Karpas-422 (cell line): ENCODE measurements at regions not wholly inside any gene's neighbourhood (a gene's known extent, or its start where the extent isn't known, plus 50 kb on each side); places are given as distances from the start of the nearest gene placed in this dataset.
A peak's percentile ranks its signal among the peaks of the same experiment; 100 is the strongest.

ENCODE experiments used
- DNase-seq: peaks from one replicate; pipeline ENCODE4 v3.0.0-alpha.2; 2015
- H2AFZ ChIP-seq: fragments of 200-600 bp; sonication (generic); 2 replicates; pipeline ENCODE4 v1.6.1; 2014; ENCODE audit warnings: antibody characterized with exemption, low read length, mixed read lengths
- H3K27ac ChIP-seq: fragments of 200-600 bp; sonication (generic); 2 replicates; pipeline ENCODE4 v1.5.1; 2014; ENCODE audit warnings: mild to moderate bottlenecking, low read length, moderate library complexity
- H3K27me3 ChIP-seq: fragments of 200-600 bp; sonication (generic); 2 replicates; pipeline ENCODE4 v1.6.1; 2014; ENCODE audit warnings: low read length, mixed read lengths
- H3K36me3 ChIP-seq: fragments of 200-600 bp; sonication (generic); 2 replicates; pipeline ENCODE4 v1.6.1; 2014; ENCODE audit warnings: low read length, mixed read lengths; ENCODE audit not compliant: insufficient read depth
- H3K4me1 ChIP-seq: fragments of 200-600 bp; sonication (generic); 2 replicates; pipeline ENCODE4 v1.6.1; 2014; ENCODE audit warnings: mild to moderate bottlenecking, low read length, mixed read lengths
- H3K4me2 ChIP-seq: fragments of 200-600 bp; sonication (generic); 2 replicates; pipeline ENCODE4 v1.6.1; 2014; ENCODE audit warnings: low read length, low read depth, mild to moderate bottlenecking; ENCODE audit not compliant: poor library complexity, severe bottlenecking
- H3K4me3 ChIP-seq: fragments of 200-600 bp; sonication (generic); 2 replicates; pipeline ENCODE4 v1.5.1; 2014; ENCODE audit warnings: mild to moderate bottlenecking, antibody characterized with exemption, low read length, mixed read lengths
- H3K79me2 ChIP-seq: fragments of 200-600 bp; sonication (generic); 2 replicates; pipeline ENCODE4 v1.6.1; 2014; ENCODE audit warnings: mild to moderate bottlenecking, low read length, mixed read lengths
- H3K9ac ChIP-seq: fragments of 200-600 bp; sonication (generic); 2 replicates; pipeline ENCODE4 v1.6.0; 2014; ENCODE audit warnings: low read length
- H3K9me2 ChIP-seq: fragments of 200-600 bp; sonication (generic), shearing (Covaris generic); replicated peaks from 2 replicates; pipeline ENCODE4 v1.6.0; 2014; ENCODE audit warnings: mild to moderate bottlenecking, low read length, moderate library complexity; ENCODE audit not compliant: insufficient read depth
- H3K9me3 ChIP-seq: fragments of 300-700, 200-600 bp; sonication (generic); 2 replicates; pipeline ENCODE4 v1.6.1; 2014; ENCODE audit warnings: low read length, mixed read lengths
- H4K20me1 ChIP-seq: fragments of 200-600 bp; sonication (generic); 2 replicates; pipeline ENCODE4 v1.6.1; 2014; ENCODE audit warnings: mild to moderate bottlenecking, antibody characterized with exemption, low read length, low read depth; ENCODE audit not compliant: insufficient read depth

DNA sequence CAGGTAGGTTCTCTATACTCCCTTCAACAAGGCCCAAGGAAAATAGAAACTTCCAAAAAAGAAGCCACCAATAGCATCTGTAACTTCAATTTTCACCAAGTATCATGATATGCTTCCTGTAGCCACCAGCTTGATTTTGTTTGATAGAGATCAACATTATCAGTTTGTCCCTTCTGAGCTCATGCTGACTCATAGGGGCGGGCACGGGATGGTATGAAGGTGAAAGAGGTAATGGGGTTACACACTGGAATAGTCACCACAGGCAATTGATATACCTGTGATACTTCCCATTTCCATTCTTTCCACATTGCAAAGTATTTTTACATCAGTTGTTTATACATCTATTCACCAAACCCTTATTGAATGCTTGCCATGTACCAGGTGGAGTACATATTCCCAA, 134.1 kb downstream of the KCNA5 start:
- Histone ChIP-seq H3K9ac (no peak overlapping the region), H3K4me1 (no peaks in the 10 kb centered on the region), H3K36me3 (no peaks in the 10 kb centered on the region), H3K27ac (no peak overlapping the region), H3K9me2 (no peaks in the 10 kb centered on the region), H3K79me2 (no peaks in the 10 kb centered on the region), H3K9me3 (no peaks in the 10 kb centered on the region), H3K4me3 (no peak overlapping the region), H3K4me2 (no peak overlapping the region), H4K20me1 (no peaks in the 10 kb centered on the region), H2AFZ (no peak overlapping the region), H3K27me3 (no peaks in the 10 kb centered on the region)
- DNase-seq = no peak

DNA sequence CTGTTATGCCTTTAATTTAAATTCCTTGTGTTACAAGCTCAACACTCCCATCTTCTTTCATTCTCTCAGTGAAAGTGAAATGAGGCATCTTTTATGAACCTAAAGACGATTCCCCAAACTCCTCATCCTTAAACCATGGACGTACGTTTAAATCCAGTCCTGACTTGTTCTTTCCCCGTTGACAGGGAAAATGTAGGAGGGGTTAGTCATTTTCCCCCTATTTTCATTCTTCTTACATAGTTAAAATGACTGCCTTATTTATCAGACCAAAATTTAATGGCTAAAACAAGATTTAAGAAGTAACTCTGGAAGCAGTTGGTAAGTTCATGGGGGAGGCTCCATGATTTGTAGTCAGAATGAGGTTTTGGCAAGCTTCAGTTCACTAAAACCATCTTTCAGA, 134.9 kb downstream of the KCNA5 start:
- H3K9me3 ChIP-seq = no peaks in the 10 kb centered on the region
- no peaks in the 10 kb centered on the region for H3K4me1 ChIP-seq
- no peak overlapping the region for H3K4me3 ChIP-seq
- H3K27me3 ChIP-seq = no peaks in the 10 kb centered on the region
- H3K9ac ChIP-seq = no peak overlapping the region
- no peak overlapping the region for H2AFZ ChIP-seq
- H3K4me2 ChIP-seq = no peak overlapping the region
- no peak for DNase-seq
- no peak overlapping the region for H3K27ac ChIP-seq
- no peaks in the 10 kb centered on the region for H3K36me3 ChIP-seq
- no peaks in the 10 kb centered on the region for H3K79me2 ChIP-seq
- H3K9me2 ChIP-seq = no peaks in the 10 kb centered on the region
- H4K20me1 ChIP-seq = no peaks in the 10 kb centered on the region

GRCh38 chr12:5180496-5180895, 136.8 kb downstream of the KCNA5 start:
- H3K36me3 ChIP-seq = no peaks in the 10 kb centered on the region
- DNase-seq = no peak
- no peak overlapping the region for H3K9ac ChIP-seq
- H3K9me2 ChIP-seq = no peaks in the 10 kb centered on the region
- no peaks in the 10 kb centered on the region for H3K9me3 ChIP-seq
- H3K4me3 ChIP-seq = no peak overlapping the region
- H3K27me3 ChIP-seq = no peaks in the 10 kb centered on the region
- no peaks in the 10 kb centered on the region for H3K4me1 ChIP-seq
- H3K4me2 ChIP-seq = no peak overlapping the region
- no peaks in the 10 kb centered on the region for H3K79me2 ChIP-seq
- no peak overlapping the region for H3K27ac ChIP-seq
- H4K20me1 ChIP-seq = no peaks in the 10 kb centered on the region
- no peak overlapping the region for H2AFZ ChIP-seq

DNA sequence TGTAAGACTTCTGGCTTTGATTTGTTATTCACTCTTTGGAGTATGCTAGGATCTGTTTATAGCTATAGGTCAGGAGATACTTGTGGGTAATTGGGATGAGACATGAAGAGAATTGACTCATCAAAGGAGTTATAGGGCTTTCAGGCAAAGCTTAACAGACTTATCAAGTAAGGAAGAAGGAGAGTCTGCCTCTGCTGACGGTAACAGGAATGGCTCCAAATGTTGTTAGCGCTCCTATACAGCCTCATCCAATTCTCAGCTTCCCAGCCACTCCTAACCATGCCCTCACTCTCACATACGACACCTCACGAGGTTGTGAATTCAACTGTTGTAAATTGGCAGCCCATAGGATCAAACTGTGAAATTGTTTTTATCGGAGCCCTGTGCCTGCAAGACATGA, 140.5 kb downstream of the KCNA5 start:
- no peak overlapping the region for H3K4me3 ChIP-seq
- H3K4me1 ChIP-seq = no peaks in the 10 kb centered on the region
- no peaks in the 10 kb centered on the region for H3K27me3 ChIP-seq
- H3K9me3 ChIP-seq = no peaks in the 10 kb centered on the region
- H3K36me3 ChIP-seq = no peaks in the 10 kb centered on the region
- no peak overlapping the region for H3K27ac ChIP-seq
- no peak overlapping the region for H3K9ac ChIP-seq
- no peak overlapping the region for H2AFZ ChIP-seq
- DNase-seq = peak; percentile 44
- H3K4me2 ChIP-seq = no peak overlapping the region
- no peaks in the 10 kb centered on the region for H3K79me2 ChIP-seq
- no peaks in the 10 kb centered on the region for H4K20me1 ChIP-seq
- no peaks in the 10 kb centered on the region for H3K9me2 ChIP-seq

GRCh38 chr12:5185435-5186069, 141.9 kb downstream of the KCNA5 start:
- Histone ChIP-seq H3K27ac (no peak overlapping the region), H3K4me3 (no peak overlapping the region), H3K27me3 (no peaks in the 10 kb centered on the region), H3K4me1 (no peaks in the 10 kb centered on the region), H3K9me3 (no peaks in the 10 kb centered on the region), H3K36me3 (no peaks in the 10 kb centered on the region), H4K20me1 (no peaks in the 10 kb centered on the region), H3K4me2 (no peak overlapping the region), H3K9me2 (no peaks in the 10 kb centered on the region), H3K79me2 (no peaks in the 10 kb centered on the region), H3K9ac (no peak overlapping the region), H2AFZ (no peak overlapping the region)
- DNase-seq = no peak

GRCh38 chr12:5186715-5187114, 143.0 kb downstream of the KCNA5 start:
- no peak for DNase-seq
- no peaks in the 10 kb centered on the region for H3K9me2 ChIP-seq
- H3K27ac ChIP-seq = no peak overlapping the region
- H3K36me3 ChIP-seq = no peaks in the 10 kb centered on the region
- no peaks in the 10 kb centered on the region for H4K20me1 ChIP-seq
- no peaks in the 10 kb centered on the region for H3K79me2 ChIP-seq
- no peak overlapping the region for H3K4me3 ChIP-seq
- no peaks in the 10 kb centered on the region for H3K4me1 ChIP-seq
- no peak overlapping the region for H3K9ac ChIP-seq
- no peak overlapping the region for H2AFZ ChIP-seq
- no peak overlapping the region for H3K4me2 ChIP-seq
- no peaks in the 10 kb centered on the region for H3K27me3 ChIP-seq
- no peaks in the 10 kb centered on the region for H3K9me3 ChIP-seq

- Histone ChIP-seq H3K4me1 (no peaks in the 10 kb centered on the region), H3K9me2 (no peaks in the 10 kb centered on the region), H3K36me3 (no peaks in the 10 kb centered on the region), H3K4me2 (no peak overlapping the region), H3K27me3 (no peaks in the 10 kb centered on the region), H3K4me3 (no peak overlapping the region), H3K79me2 (no peaks in the 10 kb centered on the region), H3K9ac (no peak overlapping the region), H3K9me3 (no peaks in the 10 kb centered on the region), H2AFZ (no peak overlapping the region), H3K27ac (no peak overlapping the region), H4K20me1 (no peaks in the 10 kb centered on the region)
- DNase-seq = no peak
Measured at GRCh38 chr12:5187136-5187535, 143.5 kb downstream of the KCNA5 start.

GRCh38 chr12:5188472-5188871, 144.8 kb downstream of the KCNA5 start:
- Histone ChIP-seq H3K9me3 (no peaks in the 10 kb centered on the region), H2AFZ (no peak overlapping the region), H3K79me2 (no peaks in the 10 kb centered on the region), H3K9ac (no peak overlapping the region), H3K9me2 (no peaks in the 10 kb centered on the region), H3K36me3 (no peaks in the 10 kb centered on the region), H3K4me2 (no peak overlapping the region), H4K20me1 (no peaks in the 10 kb centered on the region), H3K4me3 (no peak overlapping the region), H3K27me3 (no peaks in the 10 kb centered on the region), H3K27ac (no peak overlapping the region), H3K4me1 (no peaks in the 10 kb centered on the region)
- DNase-seq = no peak

DNA sequence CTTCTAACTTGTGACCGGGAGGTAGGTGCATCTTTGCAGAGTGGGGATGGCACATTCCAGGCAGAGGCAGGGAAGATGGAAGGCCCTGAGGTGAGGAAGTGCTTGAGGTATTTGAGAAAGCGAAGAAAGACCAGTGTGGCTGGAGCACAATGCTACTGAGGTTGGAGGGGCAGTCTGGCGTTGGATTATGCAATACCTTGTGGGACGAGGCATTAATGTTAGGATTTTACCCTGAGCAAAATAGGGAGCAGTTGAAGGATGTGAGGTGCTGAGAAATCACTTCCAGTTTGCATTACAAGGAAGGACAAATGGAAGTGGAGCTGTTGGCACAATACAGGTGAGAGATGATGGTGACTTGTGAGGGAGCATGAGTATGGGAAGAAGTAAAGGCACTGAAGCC, 145.5 kb downstream of the KCNA5 start:
- no peak overlapping the region for H3K4me2 ChIP-seq
- no peaks in the 10 kb centered on the region for H3K36me3 ChIP-seq
- H3K27ac ChIP-seq = no peak overlapping the region
- no peaks in the 10 kb centered on the region for H3K4me1 ChIP-seq
- no peaks in the 10 kb centered on the region for H3K79me2 ChIP-seq
- no peaks in the 10 kb centered on the region for H3K9me2 ChIP-seq
- H4K20me1 ChIP-seq = no peaks in the 10 kb centered on the region
- DNase-seq = no peak
- no peak overlapping the region for H3K4me3 ChIP-seq
- no peaks in the 10 kb centered on the region for H3K9me3 ChIP-seq
- no peaks in the 10 kb centered on the region for H3K27me3 ChIP-seq
- H2AFZ ChIP-seq = no peak overlapping the region
- H3K9ac ChIP-seq = no peak overlapping the region
